ENCODE measurements at regions not wholly inside any gene's neighbourhood (a gene's known extent, or its start where the extent isn't known, plus 50 kb on each side); places are given as distances from the start of the nearest gene placed in this dataset.

- intact Hi-C loops (cut with DNase I) = loop anchor here (10.0 kb wide), 1 partner anchor 71 kb away; no protein-coding TSS in a partner anchor
- DNase-seq (ENCODE audit: low spot score) = no peak
Measured at GRCh38 chr10:43973801-43974200, 325.1 kb upstream of the ZNF32 start.

GRCh38 chr10:43972976-43973647 lies 324.4 kb upstream of the ZNF32 start:
- DNase-seq (ENCODE audit: low spot score) = no peak
- intact Hi-C loops (cut with DNase I) = loop anchor here (10.0 kb wide), 1 partner anchor 72 kb away; no protein-coding TSS in a partner anchor

- intact Hi-C loops (cut with DNase I) = loop anchor here (10.0 kb wide), 1 partner anchor 73 kb away; no protein-coding TSS in a partner anchor
- DNase-seq (ENCODE audit: low spot score) = no peak
Measured at GRCh38 chr10:43971981-43972380, 323.3 kb upstream of the ZNF32 start.

GRCh38 chr10:43971306-43971705 lies 322.6 kb upstream of the ZNF32 start:
- no peak for DNase-seq (ENCODE audit: low spot score)
- intact Hi-C loops (cut with DNase I) = loop anchor here (10.0 kb wide), 1 partner anchor 73 kb away; no protein-coding TSS in a partner anchor

- intact Hi-C loops (cut with DNase I) = loop anchor here (10.0 kb wide), 1 partner anchor 74 kb away; no protein-coding TSS in a partner anchor
- no peak for DNase-seq (ENCODE audit: low spot score)
Measured at GRCh38 chr10:43970717-43971116, 322.0 kb upstream of the ZNF32 start.

- intact Hi-C loops (cut with DNase I) = loop anchor here (10.0 kb wide), 1 partner anchor 75 kb away; no protein-coding TSS in a partner anchor
- DNase-seq (ENCODE audit: low spot score) = no peak
Measured at GRCh38 chr10:43970018-43970698, 321.5 kb upstream of the ZNF32 start.

DNA sequence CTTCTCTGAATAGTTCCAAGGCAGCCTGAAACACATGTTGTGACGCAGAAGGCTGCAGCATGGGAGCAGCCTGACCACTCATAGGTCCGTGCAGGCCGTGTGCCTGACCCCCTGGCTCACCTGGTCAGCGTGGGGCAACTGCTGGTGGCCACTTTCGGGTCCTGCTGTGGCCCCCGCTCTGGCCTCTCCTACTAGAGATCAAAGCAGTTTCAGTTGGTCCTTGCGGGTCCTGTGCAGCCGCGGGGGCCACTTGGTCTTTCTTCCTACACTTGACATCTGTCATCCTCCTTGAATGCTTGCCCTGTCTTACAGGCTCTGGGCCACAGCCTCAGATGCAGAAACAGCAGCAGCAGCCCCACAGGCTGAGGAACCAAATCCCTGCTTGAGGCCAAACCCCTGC lies 320.8 kb upstream of the ZNF32 start:
- intact Hi-C loops (cut with DNase I) = no loop called here
- no peak for DNase-seq (ENCODE audit: low spot score)

DNA sequence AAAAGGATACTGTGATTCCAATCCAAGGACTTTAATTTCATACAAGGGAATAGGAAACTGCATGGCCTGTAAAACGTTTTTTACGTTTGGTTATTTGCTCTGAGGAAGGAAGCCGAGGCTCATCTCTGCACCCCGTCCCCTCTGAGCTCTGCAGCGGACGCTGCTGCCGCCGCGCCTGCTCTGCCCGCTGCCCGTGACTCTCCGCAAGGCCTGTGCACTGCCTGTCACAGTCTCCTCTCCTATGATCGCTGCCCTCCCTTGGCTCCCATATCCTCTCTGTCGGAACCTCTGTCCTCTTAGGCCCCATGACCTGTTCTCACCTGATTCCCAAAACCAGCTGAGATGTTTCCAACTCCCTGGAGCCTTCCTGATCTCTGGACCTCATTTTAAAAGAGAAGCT lies 320.3 kb upstream of the ZNF32 start:
- DNase-seq (ENCODE audit: low spot score) = no peak
- intact Hi-C loops (cut with DNase I) = no loop called here

GRCh38 chr10:43968076-43968475 lies 319.4 kb upstream of the ZNF32 start:
- no peak for DNase-seq (ENCODE audit: low spot score)
- intact Hi-C loops (cut with DNase I) = no loop called here

- intact Hi-C loops (cut with DNase I) = no loop called here
- DNase-seq (ENCODE audit: low spot score) = no peak
Measured at GRCh38 chr10:43966571-43966965, 317.9 kb upstream of the ZNF32 start.

GRCh38 chr10:43965918-43966570 lies 317.4 kb upstream of the ZNF32 start:
- intact Hi-C loops (cut with DNase I) = no loop called here
- no peak for DNase-seq (ENCODE audit: low spot score)

GRCh38 chr10:43965033-43965917 lies 316.6 kb upstream of the ZNF32 start:
- DNase-seq (ENCODE audit: low spot score) = no peak
- intact Hi-C loops (cut with DNase I) = no loop called here

- intact Hi-C loops (cut with DNase I) = no loop called here
- DNase-seq (ENCODE audit: low spot score) = no peak
Measured at GRCh38 chr10:43964486-43964885, 315.8 kb upstream of the ZNF32 start.

DNA sequence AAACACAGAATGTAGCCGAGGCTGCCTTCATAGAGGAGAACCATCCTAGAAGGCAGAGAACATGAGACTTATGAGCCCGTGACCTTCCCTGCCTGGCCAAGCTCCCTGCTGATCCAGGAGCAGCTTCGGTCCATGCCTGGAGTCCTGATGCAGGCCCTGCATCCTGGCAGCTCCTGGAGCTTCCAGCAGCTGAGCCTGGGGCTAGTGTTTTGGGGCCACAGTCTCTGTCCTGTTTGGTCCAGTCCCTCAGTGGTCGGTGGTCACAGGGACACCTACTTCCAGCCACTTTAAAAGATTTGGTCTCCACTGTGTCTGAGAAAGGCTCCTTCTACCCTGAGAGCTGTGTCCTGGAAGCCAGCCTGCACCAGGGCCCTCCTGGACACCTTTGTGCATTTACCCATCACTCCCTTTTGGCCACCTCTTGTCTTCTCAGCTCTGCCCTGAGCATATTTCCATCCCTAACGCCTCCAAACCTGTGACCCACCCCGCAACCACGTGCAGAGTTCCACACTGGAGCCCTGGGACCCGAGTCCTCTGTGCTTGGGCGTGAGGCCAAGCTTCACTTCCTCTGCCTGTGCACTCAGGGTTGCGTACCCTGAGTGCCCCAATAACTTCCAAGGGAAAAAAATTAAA lies 315.2 kb upstream of the ZNF32 start:
- intact Hi-C loops (cut with DNase I) = no loop called here
- DNase-seq (ENCODE audit: low spot score) = no peak

- intact Hi-C loops (cut with DNase I) = no loop called here
- DNase-seq (ENCODE audit: low spot score) = no peak
Measured at GRCh38 chr10:43963379-43963778, 314.7 kb upstream of the ZNF32 start.

DNA sequence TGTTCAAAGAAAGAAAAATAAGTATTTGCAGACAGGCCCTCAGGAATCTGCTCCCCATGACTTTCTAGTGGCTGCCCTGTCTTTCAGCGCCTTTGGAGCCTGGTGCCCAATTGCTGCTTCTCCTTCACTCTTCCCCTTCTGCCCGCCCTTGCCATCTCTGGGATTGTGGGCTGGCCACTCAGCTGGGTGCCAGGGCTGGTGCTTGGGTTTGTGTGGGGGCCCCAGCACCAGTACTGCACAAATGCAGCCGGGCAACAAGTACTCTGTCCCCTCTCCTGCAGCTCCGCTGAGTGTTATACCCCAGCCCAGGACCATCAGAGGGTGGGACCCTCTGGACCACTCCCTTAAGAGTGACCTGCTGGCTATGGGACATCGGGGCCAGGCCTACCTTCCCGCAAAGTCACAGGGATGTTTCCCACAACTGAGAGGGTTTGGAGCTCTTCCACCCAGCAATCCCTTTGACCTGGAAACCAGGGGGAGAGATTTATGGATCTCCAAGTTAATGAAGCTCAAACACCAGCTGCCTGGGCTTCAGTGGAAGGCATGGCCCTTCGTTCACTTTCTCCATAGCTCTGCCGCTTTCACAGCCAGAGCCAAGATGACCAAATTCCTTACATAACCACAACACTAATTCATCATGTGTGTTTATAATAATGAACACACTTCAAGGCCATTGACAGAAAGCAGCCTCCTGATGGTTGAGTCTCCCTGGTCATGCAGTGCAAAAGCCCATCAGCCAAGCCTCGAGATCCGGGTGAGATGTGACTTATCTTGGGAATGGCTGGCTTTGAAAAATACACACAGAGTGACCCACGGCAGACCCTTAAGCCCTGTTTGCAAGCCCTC lies 313.9 kb upstream of the ZNF32 start:
- intact Hi-C loops (cut with DNase I) = no loop called here
- no peak for DNase-seq (ENCODE audit: low spot score)

- DNase-seq (ENCODE audit: low spot score) = no peak
- intact Hi-C loops (cut with DNase I) = no loop called here
Measured at GRCh38 chr10:43961523-43962345, 313.1 kb upstream of the ZNF32 start.
